ENCODE measurements at regions not wholly inside any gene's neighbourhood (a gene's known extent, or its start where the extent isn't known, plus 50 kb on each side); places are given as distances from the start of the nearest gene placed in this dataset.
A peak's percentile ranks its signal among the peaks of the same experiment; 100 is the strongest.
"Not testable (repeated sequence)": the region's sequence is repeated elsewhere in the genome, so short reads cannot be mapped to it uniquely, and the experiment has no call there.

- TF ChIP-seq, protein P1, sequence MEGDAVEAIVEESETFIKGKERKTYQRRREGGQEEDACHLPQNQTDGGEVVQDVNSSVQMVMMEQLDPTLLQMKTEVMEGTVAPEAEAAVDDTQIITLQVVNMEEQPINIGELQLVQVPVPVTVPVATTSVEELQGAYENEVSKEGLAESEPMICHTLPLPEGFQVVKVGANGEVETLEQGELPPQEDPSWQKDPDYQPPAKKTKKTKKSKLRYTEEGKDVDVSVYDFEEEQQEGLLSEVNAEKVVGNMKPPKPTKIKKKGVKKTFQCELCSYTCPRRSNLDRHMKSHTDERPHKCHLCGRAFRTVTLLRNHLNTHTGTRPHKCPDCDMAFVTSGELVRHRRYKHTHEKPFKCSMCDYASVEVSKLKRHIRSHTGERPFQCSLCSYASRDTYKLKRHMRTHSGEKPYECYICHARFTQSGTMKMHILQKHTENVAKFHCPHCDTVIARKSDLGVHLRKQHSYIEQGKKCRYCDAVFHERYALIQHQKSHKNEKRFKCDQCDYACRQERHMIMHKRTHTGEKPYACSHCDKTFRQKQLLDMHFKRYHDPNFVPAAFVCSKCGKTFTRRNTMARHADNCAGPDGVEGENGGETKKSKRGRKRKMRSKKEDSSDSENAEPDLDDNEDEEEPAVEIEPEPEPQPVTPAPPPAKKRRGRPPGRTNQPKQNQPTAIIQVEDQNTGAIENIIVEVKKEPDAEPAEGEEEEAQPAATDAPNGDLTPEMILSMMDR (IDR thresholded peaks at IDR 0.05; ENCODE audit: extremely low read depth, insufficient read depth, missing control alignments), result no peak
- DNase-seq (ENCODE audit: low spot score), result peak; percentile 5
Measured at GRCh38 chr5:98309785-98310598, 463.5 kb upstream of the RGMB start.

DNA sequence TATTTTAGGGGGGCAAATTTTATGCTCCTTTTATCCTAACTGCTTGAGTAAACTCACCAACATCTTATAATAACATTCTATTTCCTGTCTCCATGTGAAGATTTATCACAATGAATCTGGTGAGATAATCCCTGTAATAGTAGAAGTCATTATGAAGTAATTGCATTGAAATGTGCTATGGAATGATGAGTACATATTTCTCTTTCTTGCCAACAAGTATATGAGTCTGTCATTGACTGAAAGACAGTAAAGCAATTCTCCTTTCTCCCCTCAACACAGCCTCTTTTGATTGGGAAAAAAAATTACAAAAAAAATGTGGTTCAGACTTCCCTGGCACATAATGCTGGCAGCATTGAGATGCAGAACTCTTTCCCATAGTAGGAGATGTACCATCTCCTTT is 459.2 kb upstream of the RGMB start:
- TF ChIP-seq, protein P1 (IDR thresholded peaks at IDR 0.05; ENCODE audit: extremely low read depth, insufficient read depth, missing control alignments), result no peak
- no peak for DNase-seq (ENCODE audit: low spot score)
- in situ Hi-C loops (cut with MboI; ENCODE audit: low pct_unique_long_range_greater_than_20kb, low sequenced_read_pairs, unreplicated experiment), result no loop called here

More at GRCh38 chr5:98309785-98310598, 463.5 kb upstream of the RGMB start:
- in situ Hi-C loops (cut with MboI; ENCODE audit: low pct_unique_long_range_greater_than_20kb, low sequenced_read_pairs, unreplicated experiment), result no loop called here

GRCh38 chr5:98318386-98318785 is 455.1 kb upstream of the RGMB start:
- no peak for DNase-seq (ENCODE audit: low spot score)
- in situ Hi-C loops (cut with MboI; ENCODE audit: low pct_unique_long_range_greater_than_20kb, low sequenced_read_pairs, unreplicated experiment), result no loop called here
- TF ChIP-seq, protein P1 (IDR thresholded peaks at IDR 0.05; ENCODE audit: extremely low read depth, insufficient read depth, missing control alignments), result no peak

GRCh38 chr5:98319299-98320011 is 454.0 kb upstream of the RGMB start:
- in situ Hi-C loops (cut with MboI; ENCODE audit: low pct_unique_long_range_greater_than_20kb, low sequenced_read_pairs, unreplicated experiment), result no loop called here
- TF ChIP-seq, protein P1 (IDR thresholded peaks at IDR 0.05; ENCODE audit: extremely low read depth, insufficient read depth, missing control alignments), result no peak
- no peak for DNase-seq (ENCODE audit: low spot score)

DNA sequence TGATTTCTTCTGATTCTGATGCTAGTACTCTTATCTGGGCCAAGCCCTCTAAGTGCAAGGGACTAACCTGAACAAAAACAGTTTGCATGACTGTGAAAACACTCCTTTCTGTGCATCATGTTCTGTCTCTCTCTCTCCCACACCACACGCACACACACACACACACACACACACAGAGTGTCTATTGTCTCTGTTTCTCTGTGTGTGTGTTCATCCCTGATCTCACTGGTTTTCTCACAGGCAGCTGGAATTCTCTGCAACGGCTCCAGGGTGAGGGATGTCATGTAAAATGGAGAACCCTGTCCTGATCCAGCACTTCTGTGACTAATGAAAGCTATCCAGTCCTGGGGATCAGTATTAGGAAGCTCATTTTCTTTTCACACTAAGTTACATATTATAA is 453.1 kb upstream of the RGMB start:
- in situ Hi-C loops (cut with MboI; ENCODE audit: low pct_unique_long_range_greater_than_20kb, low sequenced_read_pairs, unreplicated experiment), result no loop called here
- TF ChIP-seq, protein P1 (IDR thresholded peaks at IDR 0.05; ENCODE audit: extremely low read depth, insufficient read depth, missing control alignments), result no peak

DNA sequence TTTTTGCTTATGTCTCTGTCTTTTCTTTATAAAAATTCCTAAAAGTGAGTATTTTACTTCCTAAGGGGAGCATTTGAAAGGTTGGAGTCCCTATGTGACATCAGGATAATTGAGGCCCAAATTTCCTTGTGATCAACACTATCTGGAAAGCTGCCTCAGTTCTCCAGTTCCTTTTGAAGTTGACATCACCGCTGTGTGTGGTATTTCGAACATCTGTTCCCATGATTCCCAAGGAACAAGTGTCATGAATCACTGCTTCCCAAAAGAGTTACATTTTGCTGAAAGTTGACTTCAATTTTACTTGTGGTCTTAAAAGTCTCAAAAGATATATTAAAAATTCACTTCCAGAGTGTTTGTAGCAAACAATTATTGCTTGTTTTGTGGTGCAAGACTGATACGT is 452.1 kb upstream of the RGMB start:
- TF ChIP-seq, protein P1 (IDR thresholded peaks at IDR 0.05; ENCODE audit: extremely low read depth, insufficient read depth, missing control alignments), result no peak

More for the DNA sequence above, 453.1 kb upstream of the RGMB start:
- DNase-seq (ENCODE audit: low spot score), result no peak

GRCh38 chr5:98325187-98325586 is 448.3 kb upstream of the RGMB start:
- DNase-seq (ENCODE audit: low spot score), result not testable (repeated sequence)

More for the DNA sequence above, 452.1 kb upstream of the RGMB start:
- DNase-seq (ENCODE audit: low spot score), result no peak
- in situ Hi-C loops (cut with MboI; ENCODE audit: low pct_unique_long_range_greater_than_20kb, low sequenced_read_pairs, unreplicated experiment), result no loop called here

More at GRCh38 chr5:98325187-98325586, 448.3 kb upstream of the RGMB start:
- in situ Hi-C loops (cut with MboI; ENCODE audit: low pct_unique_long_range_greater_than_20kb, low sequenced_read_pairs, unreplicated experiment), result not testable (repeated sequence)

Measured in GM13977 (cell line).